Esophagus muscularis mucosa (tissue), 4 donors: ENCODE measurements at regions not wholly inside any gene's neighbourhood (a gene's known extent, or its start where the extent isn't known, plus 50 kb on each side); places are given as distances from the start of the nearest gene placed in this dataset.

Experiments
- CTCF ChIP-seq, 3 experiments: fragments of 200-600 bp in 2 of 3; fragments of 450-650 bp in 1 of 3; sonication (generic) in 2 of 3; IDR thresholded peaks; one replicate each; pipeline ENCODE4 v1.5.1; 2017 to 2019; ENCODE audit warnings: antibody characterized with exemption in 3 of 3, mild to moderate bottlenecking in 2 of 3, moderate library complexity in 1 of 3
- EP300 ChIP-seq: sonication (generic); formaldehyde crosslinking; IDR thresholded peaks from one replicate; pipeline ENCODE4 v1.6.1; 2017; ENCODE audit warnings: antibody characterized with exemption
- POLR2A ChIP-seq: fragments of 450-650 bp; IDR thresholded peaks from one replicate; pipeline ENCODE4 v1.6.1; 2017; ENCODE audit warnings: antibody characterized with exemption, moderate library complexity, mild to moderate bottlenecking, low read depth
- POLR2AphosphoS5 ChIP-seq, 2 donors: sonication (generic); formaldehyde crosslinking; IDR thresholded peaks; one replicate each; pipeline ENCODE4 v1.6.1; 2017; ENCODE audit warnings: antibody characterized with exemption in 2 of 2

- TF ChIP-seq POLR2AphosphoS5 (IDR thresholded peaks at IDR 0.05) (no peak), CTCF (IDR thresholded peaks at IDR 0.05) (no peak), POLR2A (no peak), EP300 (no peak)
These were observed 435.7 kb downstream of the GXYLT1 start for GRCh38 chr12:41709012-41709411.
